Islet of Langerhans (tissue), 1 donor: ENCODE measurements at regions not wholly inside any gene's neighbourhood (a gene's known extent, or its start where the extent isn't known, plus 50 kb on each side); places are given as distances from the start of the nearest gene placed in this dataset.

Experiments used
- FAIRE-seq: peaks from one replicate; lab custom pipeline; 2011; peaks lifted over from hg19 to GRCh38; lab: Jason Lieb, UNC

- FAIRE-seq: no peak
These were observed 201.3 kb upstream of the CPEB2 start for GRCh38 chr4:14800977-14801376.

- no peak for FAIRE-seq
These were observed 199.7 kb upstream of the CPEB2 start for GRCh38 chr4:14802596-14802995.

- no peak for FAIRE-seq
These were observed 194.4 kb upstream of the CPEB2 start for GRCh38 chr4:14807856-14808255.

GRCh38 chr4:14809203-14809602, 193.1 kb upstream of the CPEB2 start:
- FAIRE-seq: no peak

- no peak for FAIRE-seq
These were observed 192.2 kb upstream of the CPEB2 start for GRCh38 chr4:14810121-14810520.

- FAIRE-seq: no peak
These were observed 191.7 kb upstream of the CPEB2 start for GRCh38 chr4:14810568-14810967.

GRCh38 chr4:14812101-14812500, 190.2 kb upstream of the CPEB2 start:
- FAIRE-seq: no peak

GRCh38 chr4:14816623-14817261, 185.5 kb upstream of the CPEB2 start:
- no peak for FAIRE-seq

- FAIRE-seq: no peak
These were observed 178.1 kb upstream of the CPEB2 start for GRCh38 chr4:14824189-14824588.

GRCh38 chr4:14827111-14827510, 175.2 kb upstream of the CPEB2 start:
- FAIRE-seq: no peak

- FAIRE-seq: no peak
These were observed 172.5 kb upstream of the CPEB2 start for GRCh38 chr4:14829795-14830194.

- no peak for FAIRE-seq
These were observed 170.9 kb upstream of the CPEB2 start for GRCh38 chr4:14831416-14831815.

GRCh38 chr4:14833053-14833452, 169.2 kb upstream of the CPEB2 start:
- FAIRE-seq: no peak

GRCh38 chr4:14834382-14834781, 167.9 kb upstream of the CPEB2 start:
- no peak for FAIRE-seq

- FAIRE-seq: no peak
These were observed 167.0 kb upstream of the CPEB2 start for GRCh38 chr4:14835288-14835687.

- FAIRE-seq: peak; percentile 68
These were observed 166.4 kb upstream of the CPEB2 start for GRCh38 chr4:14835708-14836425.

GRCh38 chr4:14837860-14838259, 164.4 kb upstream of the CPEB2 start:
- no peak for FAIRE-seq

- no peak for FAIRE-seq
These were observed 160.2 kb upstream of the CPEB2 start for GRCh38 chr4:14841801-14842768.

- no peak for FAIRE-seq
These were observed 159.2 kb upstream of the CPEB2 start for GRCh38 chr4:14842964-14843630.

- no peak for FAIRE-seq
These were observed 158.2 kb upstream of the CPEB2 start for GRCh38 chr4:14844061-14844460.

GRCh38 chr4:14848229-14848628, 154.1 kb upstream of the CPEB2 start:
- no peak for FAIRE-seq

- FAIRE-seq: no peak
These were observed 151.7 kb upstream of the CPEB2 start for GRCh38 chr4:14850455-14851097.
